Skin epidermis (tissue), 12 donors: ENCODE measurements at regions not wholly inside any gene's neighbourhood (a gene's known extent, or its start where the extent isn't known, plus 50 kb on each side); places are given as distances from the start of the nearest gene placed in this dataset.
"Not testable (repeated sequence)": the region's sequence is repeated elsewhere in the genome, so short reads cannot be mapped to it uniquely, and the experiment has no call there.

Experiments used
- H3K27ac ChIP-seq, 21 experiments: fragments of 200-600 bp; sonication (generic) in 11 of 21; one replicate each; pipeline ENCODE4 v1.5.0; 2020; ENCODE audit warnings: mild to moderate bottlenecking in 3 of 21, inconsistent platforms in 2 of 21, moderate library complexity in 2 of 21
- H3K4me3 ChIP-seq, 7 experiments: fragments of 200-600 bp; sonication (generic) in 2 of 7; one replicate each; pipeline ENCODE4 v1.5.0; 2020; ENCODE audit warnings: inconsistent platforms in 2 of 7, mild to moderate bottlenecking in 2 of 7, moderate library complexity in 1 of 7

DNA sequence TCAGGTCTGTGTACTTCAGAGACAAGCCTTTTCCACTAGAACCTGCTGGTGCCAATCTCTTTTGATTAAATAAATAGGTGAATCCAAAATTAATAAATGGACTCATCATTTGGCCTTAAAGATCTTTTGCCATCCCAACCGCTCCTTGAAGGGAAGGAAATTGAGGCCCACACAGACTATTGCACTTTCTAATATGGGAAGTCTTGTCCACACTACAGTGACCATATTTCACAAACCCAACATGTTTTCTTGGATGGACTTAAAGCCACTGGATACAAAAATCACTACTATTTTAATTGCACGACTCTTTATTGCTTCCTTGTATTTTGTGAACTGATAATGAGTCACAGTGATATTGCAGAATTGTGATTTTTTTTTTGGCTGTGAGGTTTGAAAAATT lies 135.0 kb downstream of the DIRAS2 start:
- no peak overlapping the region for H3K4me3 ChIP-seq

GRCh38 chr9:90508940-90509339 lies 133.7 kb downstream of the DIRAS2 start:
- H3K27ac ChIP-seq: no peak overlapping the region
- no peak overlapping the region for H3K4me3 ChIP-seq

More for the DNA sequence above, 135.0 kb downstream of the DIRAS2 start:
- no peak overlapping the region for H3K27ac ChIP-seq

DNA sequence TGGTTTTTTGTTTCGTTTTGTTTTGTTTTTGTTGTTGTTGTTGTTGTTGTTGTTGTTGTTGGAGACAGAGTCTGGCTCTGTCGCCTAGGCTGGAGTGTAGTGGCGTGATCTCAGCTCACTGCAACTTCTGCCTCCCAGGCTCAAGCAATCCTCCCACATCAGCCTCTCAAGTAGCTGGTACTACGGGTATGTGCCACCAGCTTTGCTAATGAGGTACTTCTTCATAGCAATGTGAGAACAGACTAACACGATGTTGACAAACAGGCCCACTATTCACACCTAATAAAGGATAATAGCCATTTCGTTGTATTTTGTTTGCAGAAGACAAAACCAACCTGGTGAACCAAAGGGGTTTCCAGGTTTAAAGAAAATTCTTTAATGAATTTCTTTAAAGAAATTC lies 130.9 kb downstream of the DIRAS2 start:
- Histone ChIP-seq H3K4me3 (no peak overlapping the region), H3K27ac (no peak overlapping the region)

- no peak overlapping the region for H3K4me3 ChIP-seq
These were observed 127.7 kb downstream of the DIRAS2 start for GRCh38 chr9:90514877-90515276.

DNA sequence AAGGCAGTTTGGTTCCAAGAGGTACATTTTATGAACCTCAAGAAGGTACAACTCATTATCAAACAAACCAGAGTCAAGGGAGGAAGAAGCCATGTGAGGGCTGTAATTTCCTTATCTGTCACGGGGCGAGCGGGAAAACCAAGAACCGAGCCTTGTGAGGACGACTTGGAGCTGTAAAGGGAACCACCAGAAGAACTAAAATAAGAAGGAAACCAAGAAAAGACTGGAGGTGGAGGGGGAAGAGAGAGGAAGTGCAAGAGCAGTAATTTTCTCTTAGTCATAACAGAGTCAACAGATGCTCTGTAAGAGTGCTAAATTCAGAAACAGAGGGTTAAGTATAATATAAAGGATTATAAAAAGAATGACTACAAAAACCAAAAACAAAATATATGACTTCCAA lies 127.1 kb downstream of the DIRAS2 start:
- no peak overlapping the region for H3K4me3 ChIP-seq
- H3K27ac ChIP-seq: no peak overlapping the region

More at GRCh38 chr9:90514877-90515276, 127.7 kb downstream of the DIRAS2 start:
- H3K27ac ChIP-seq: no peak overlapping the region

- H3K27ac ChIP-seq: no peak overlapping the region
- no peak overlapping the region for H3K4me3 ChIP-seq
These were observed 125.5 kb downstream of the DIRAS2 start for GRCh38 chr9:90517103-90517502.

DNA sequence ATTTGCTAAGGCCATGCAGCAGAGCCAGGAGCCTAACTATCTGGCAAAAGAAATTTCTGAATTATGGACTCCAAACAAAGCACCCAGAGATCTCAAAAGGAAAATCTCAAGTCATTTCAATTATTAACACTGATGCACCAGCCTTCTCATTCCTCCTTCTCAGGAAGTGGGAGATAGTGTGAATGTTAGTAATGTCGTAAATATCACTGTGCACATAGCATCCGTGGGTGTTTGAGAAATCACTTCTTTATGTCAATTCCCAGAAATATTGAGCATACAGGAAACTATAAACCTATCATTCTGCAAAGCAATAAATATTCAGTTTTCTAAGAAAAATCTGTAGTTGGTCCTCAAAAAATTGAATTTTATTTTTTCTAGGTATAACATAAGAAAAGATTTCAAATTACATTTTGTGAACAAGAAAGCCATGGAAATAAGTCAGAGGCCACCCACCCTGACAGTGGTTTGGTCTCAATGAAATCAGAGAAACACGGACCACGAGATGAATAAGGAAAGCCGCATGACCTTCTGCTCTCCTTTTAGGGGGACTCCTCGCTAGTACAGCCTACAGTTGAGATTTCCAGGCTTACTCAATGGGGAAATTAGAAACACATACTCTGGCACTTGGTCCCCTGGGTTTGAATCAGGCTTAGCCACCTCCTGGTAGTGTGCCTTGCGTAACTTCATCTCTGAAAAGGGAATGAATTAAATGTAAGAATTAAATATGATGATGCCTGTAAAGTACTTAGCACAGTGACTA lies 120.6 kb downstream of the DIRAS2 start:
- no peak overlapping the region for H3K4me3 ChIP-seq
- H3K27ac ChIP-seq: no peak overlapping the region

GRCh38 chr9:90523958-90524357 lies 118.7 kb downstream of the DIRAS2 start:
- Histone ChIP-seq H3K4me3 (no peak overlapping the region), H3K27ac (no peak overlapping the region)

GRCh38 chr9:90526386-90526785 lies 116.2 kb downstream of the DIRAS2 start:
- Histone ChIP-seq H3K27ac (no peak overlapping the region), H3K4me3 (no peak overlapping the region)

- not testable (repeated sequence) for H3K4me3 ChIP-seq
These were observed 106.5 kb downstream of the DIRAS2 start for GRCh38 chr9:90536094-90536493.

GRCh38 chr9:90538566-90538965 lies 104.1 kb downstream of the DIRAS2 start:
- H3K27ac ChIP-seq: no peak overlapping the region
- no peak overlapping the region for H3K4me3 ChIP-seq

More at GRCh38 chr9:90536094-90536493, 106.5 kb downstream of the DIRAS2 start:
- not testable (repeated sequence) for H3K27ac ChIP-seq

DNA sequence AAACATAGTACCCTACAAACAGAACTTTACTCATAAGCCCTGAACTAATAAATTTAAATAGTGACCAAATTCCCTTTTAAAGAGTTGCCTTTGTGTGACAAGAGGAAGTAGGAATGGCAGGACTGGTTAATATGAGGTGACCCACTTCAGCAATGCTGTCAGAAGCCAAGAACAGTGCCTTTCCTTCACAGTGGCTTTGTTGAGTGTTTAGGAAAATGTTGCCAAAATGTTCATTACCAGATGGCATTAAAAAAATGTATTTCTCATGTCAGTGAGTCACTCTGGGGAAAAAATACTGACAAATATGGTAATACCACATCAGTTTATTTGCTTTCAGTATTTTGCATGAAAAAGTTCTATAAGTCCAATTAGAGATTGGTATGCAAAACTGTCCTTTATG lies 103.3 kb downstream of the DIRAS2 start:
- H3K4me3 ChIP-seq: no peak overlapping the region
- no peak overlapping the region for H3K27ac ChIP-seq

GRCh38 chr9:90540734-90541133 lies 101.9 kb downstream of the DIRAS2 start:
- Histone ChIP-seq H3K27ac (no peak overlapping the region), H3K4me3 (no peak overlapping the region)

GRCh38 chr9:90544488-90544887 lies 98.1 kb downstream of the DIRAS2 start:
- Histone ChIP-seq H3K27ac (no peak overlapping the region), H3K4me3 (no peak overlapping the region)

DNA sequence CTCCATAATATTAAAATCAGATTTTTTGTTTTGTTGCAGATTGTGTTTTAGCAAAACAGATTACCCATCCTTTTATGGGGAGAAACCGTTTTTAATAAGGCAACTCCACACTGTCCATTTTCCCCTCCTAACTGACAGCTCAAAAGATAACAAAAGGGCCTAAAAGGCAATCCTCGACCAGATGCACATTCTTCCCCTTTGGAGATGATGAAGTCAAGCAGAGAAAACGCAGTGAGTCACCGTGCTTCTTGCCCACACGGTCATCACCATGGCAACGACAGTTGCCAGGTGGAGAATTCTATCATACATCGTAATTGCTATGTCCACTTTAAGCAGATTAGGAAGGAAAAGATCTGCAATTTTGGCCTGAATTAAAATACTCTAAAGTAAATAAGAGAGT lies 96.4 kb downstream of the DIRAS2 start:
- Histone ChIP-seq H3K4me3 (no peak overlapping the region), H3K27ac (no peak overlapping the region)

DNA sequence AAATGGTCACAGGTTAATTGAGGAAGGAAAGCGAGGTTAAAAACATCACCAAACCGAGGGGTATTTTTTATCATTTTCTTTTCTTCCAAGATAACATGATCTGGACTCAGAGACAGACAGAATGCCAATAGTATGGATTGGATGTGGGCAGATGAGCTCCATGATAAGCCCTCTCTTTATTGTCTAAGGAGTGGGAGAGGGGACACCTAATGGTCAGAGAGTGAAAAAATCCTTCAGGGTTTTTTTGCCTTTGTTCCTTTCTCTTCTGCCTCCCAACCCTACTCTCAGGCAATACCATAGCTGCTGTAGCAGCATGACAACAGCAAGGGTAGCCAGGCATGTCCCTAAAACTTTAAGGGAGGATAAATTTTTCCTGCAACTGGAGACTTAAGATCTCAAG lies 94.7 kb downstream of the DIRAS2 start:
- H3K27ac ChIP-seq: no peak overlapping the region
- H3K4me3 ChIP-seq: no peak overlapping the region

- H3K27ac ChIP-seq: no peak overlapping the region
These were observed 90.3 kb downstream of the DIRAS2 start for GRCh38 chr9:90552317-90552716.

DNA sequence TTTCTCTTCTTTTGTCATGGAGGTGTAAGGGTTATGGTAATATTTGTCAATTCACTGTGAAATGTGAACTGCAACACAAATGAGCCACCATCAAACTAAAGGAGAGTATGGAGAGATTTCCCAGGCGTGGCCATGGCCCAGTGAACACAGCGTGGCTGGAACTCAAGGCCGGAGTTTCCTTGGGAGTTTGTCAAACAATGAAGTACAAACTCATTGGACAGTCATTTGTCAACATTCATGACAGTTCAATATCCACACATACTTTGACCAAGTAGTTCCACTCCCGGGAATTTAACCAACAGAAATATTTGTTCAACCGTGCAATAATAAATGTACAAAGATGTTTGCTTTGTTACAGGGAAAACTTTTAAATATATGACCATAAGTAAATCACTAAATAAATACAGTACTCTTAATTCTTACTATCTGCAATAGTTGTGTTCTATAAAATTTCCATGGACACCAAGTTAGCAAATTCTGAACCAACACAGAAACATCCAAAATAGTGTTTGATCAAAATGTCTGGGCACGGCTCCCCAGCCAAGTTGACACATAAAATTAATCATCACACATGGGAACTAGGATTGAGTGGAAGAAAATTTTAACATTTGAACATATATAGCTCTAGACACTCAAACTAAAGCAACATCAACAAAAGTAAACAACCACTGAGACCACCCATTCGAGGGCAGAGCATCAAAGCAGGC lies 87.1 kb downstream of the DIRAS2 start:
- H3K27ac ChIP-seq: no peak overlapping the region
- H3K4me3 ChIP-seq: no peak overlapping the region

More at GRCh38 chr9:90552317-90552716, 90.3 kb downstream of the DIRAS2 start:
- H3K4me3 ChIP-seq: no peak overlapping the region

DNA sequence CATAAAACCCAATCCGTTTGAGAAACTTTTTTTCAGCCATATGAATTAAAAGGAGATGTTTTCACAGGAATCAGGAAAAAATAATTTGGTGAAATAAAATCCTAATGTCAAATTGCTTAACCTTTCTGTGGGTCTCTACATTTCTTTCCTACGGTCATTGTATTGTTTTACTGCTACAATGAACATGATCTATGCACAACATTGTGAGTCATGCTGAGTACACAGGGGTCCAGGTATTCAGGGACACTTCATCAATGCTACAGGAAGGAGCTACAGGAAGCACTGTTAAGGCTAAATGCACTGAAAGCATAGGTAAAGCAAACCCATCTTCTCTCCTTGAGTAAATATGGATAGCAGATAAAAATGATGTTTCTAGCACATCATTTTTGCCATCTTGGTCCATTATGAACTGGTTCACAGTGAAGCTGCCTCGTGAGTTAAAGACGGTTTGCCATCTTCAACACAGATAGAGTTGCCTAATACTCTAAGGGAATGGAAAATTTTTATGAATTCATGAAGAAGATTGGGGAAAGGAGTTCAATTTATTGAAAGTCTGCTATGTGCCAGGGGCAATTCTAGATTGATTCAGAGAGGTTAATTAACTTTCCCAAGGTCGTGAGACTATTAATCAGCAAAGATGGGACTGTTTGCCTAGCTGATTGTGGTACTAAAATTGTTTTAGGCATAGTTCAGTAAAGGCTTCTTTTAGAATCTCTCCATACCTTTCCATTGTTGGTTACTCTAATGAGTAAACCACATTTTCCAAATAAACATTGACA lies 85.5 kb downstream of the DIRAS2 start:
- H3K4me3 ChIP-seq: no peak overlapping the region
- H3K27ac ChIP-seq: no peak overlapping the region
